ENCODE measurements at regions not wholly inside any gene's neighbourhood (a gene's known extent, or its start where the extent isn't known, plus 50 kb on each side); places are given as distances from the start of the nearest gene placed in this dataset.
A peak's percentile ranks its signal among the peaks of the same experiment; 100 is the strongest.

DNA sequence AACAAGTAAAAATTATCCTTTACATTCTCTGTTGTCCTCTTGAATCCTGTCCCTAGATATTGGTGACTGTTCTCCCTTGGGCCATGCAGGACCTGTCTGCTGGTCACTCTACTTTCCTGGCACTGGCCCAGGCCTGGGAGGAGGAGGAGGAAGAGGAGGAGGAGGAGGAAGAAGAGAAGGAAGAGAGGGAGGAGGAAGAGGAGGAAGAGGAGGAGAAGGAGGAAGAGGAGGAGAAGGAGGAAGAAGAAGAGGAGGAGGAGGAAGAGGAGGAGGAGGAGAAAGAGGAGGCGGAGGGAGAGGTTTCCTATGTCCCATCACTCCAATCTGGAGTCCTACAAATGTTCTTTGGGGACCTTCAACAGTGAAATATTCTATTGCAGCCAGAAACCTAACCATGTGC is 97.3 kb upstream of the NAMPT start:
- no peak for ATAC-seq
- DNase-seq: no peak
- Mint-ChIP-seq H3K36me3 (ENCODE audit: low read depth) (no peaks in the 10 kb centered on the region), H3K27me3 (peaks cover 4% of the 10 kb centered on the region), H3K27ac (no peak overlapping the region), H3K4me3 (no peak overlapping the region), H3K4me1 (peaks cover 9% of the 10 kb centered on the region)
- H3K9me3 ChIP-seq (ENCODE audit: control insufficient read depth, low read length, poor library complexity, severe bottlenecking): no peaks in the 10 kb centered on the region

DNA sequence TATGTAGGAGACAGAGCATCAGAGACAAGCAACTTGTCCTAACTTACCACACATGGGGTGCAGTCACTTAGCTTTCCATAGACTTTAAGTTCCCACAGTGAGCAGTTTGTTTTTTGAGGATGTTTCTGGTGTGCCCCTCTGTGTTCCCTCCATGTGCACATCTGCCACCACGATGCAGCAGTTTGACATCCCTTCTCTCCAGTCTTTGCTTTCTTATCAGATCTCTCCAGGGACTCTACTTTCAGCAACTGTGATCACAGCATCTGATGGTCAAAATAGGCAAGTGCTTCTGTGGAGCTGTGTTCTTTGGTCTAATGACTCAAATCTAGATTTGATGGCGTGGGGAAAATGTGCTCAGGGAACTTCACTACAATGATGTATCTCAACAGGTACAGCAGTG is 96.5 kb upstream of the NAMPT start:
- Mint-ChIP-seq H3K27ac (no peak overlapping the region), H3K36me3 (ENCODE audit: low read depth) (no peaks in the 10 kb centered on the region), H3K27me3 (peaks cover 4% of the 10 kb centered on the region), H3K4me1 (peaks cover 9% of the 10 kb centered on the region), H3K4me3 (no peak overlapping the region)
- DNase-seq (no peak), ATAC-seq (no peak)
- no peaks in the 10 kb centered on the region for H3K9me3 ChIP-seq (ENCODE audit: control insufficient read depth, low read length, poor library complexity, severe bottlenecking)

DNA sequence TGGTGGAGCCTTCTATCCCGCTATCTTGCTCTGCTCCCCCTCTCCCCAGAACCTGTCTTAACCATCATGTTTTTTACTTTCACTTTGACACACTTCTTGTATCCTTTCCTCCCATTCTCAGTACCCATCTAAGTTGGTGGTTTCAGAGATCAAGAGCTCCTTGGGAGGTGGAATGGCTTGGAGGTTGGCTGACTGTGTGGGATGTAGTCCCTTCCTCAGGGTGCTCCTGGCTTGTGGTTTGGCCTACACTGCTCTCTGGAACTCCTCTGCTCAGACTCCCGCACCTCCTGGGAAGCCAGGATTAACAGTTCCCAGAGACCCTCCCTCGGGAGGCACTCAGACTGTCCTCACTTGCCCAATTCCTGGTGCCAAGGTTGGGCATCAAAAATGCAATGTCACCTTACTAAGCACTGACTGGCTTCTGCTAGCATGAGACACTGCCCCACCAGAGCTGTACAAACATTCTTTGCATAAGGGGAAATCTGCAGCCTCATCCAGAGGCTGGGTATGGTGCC is 93.1 kb upstream of the NAMPT start:
- ATAC-seq (no peak), DNase-seq (no peak)
- Mint-ChIP-seq H3K36me3 (ENCODE audit: low read depth) (no peaks in the 10 kb centered on the region), H3K27me3 (peaks cover 10% of the 10 kb centered on the region), H3K4me3 (peak overlapping the region; percentile 55), H3K27ac (no peak overlapping the region), H3K4me1 (peaks cover 9% of the 10 kb centered on the region)
- H3K9me3 ChIP-seq (ENCODE audit: control insufficient read depth, low read length, poor library complexity, severe bottlenecking): no peaks in the 10 kb centered on the region

DNA sequence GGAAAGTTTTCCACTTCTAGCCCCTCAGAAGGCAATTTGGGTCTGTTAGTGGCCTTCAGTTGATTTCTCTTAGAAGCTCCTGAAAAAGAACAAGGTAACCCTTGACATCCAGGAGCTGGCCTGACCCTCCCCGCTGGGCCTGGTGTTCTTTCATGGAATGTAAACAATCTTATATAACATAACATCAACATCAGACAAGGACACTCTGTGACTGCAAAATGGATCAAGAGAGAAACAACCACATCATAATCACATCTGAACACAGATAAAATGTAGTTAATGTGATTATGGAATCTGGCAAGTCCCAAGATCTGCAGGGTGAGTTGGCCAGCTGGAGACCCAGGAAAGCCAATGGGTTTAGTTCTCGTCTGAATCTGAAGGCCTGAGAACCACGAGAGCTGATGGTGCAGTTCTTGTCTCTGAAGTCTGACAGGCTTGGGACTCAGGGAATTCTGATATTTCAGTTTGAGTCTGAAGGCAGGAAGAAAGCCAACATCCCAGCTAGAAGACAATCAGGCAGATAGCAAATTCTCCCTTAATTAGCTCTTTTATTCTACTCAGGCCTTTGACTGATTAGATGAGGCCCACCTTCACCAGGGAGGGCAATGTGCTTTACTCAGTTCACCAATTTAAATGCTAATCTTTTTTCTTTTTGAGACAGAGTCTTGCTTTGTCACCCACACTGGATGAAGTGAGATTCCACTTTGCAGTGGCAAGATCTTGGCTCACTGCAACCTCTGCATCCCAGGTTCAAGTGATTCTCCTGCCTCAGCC is 91.4 kb upstream of the NAMPT start:
- Mint-ChIP-seq H3K4me1 (peaks cover 9% of the 10 kb centered on the region), H3K36me3 (ENCODE audit: low read depth) (no peaks in the 10 kb centered on the region), H3K27me3 (peaks cover 6% of the 10 kb centered on the region), H3K4me3 (no peak overlapping the region), H3K27ac (no peak overlapping the region)
- ATAC-seq (no peak), DNase-seq (no peak)
- H3K9me3 ChIP-seq (ENCODE audit: control insufficient read depth, low read length, poor library complexity, severe bottlenecking): no peaks in the 10 kb centered on the region

DNA sequence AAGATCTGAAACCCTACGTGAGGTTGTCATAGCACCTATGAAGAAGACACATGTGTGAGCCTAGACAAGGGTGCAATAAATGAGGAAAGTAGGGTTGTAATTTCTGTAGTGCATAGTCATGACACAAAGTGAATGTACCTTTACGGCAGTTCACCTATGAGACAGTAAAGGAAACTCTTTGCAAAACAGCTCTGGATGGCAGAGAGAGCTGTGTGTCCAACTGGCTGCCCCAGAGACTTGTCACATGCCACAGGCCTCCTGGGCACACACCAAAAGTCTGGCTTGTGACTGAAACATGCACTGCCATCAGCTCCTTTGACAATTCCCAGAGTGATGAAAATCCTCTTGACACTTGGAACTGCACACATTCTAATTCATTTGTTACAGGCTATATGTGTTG is 90.7 kb upstream of the NAMPT start:
- H3K4me3 Mint-ChIP-seq: no peak overlapping the region
- H3K27me3 Mint-ChIP-seq: peaks cover 6% of the 10 kb centered on the region
- no peak for ATAC-seq
- DNase-seq: no peak
- no peaks in the 10 kb centered on the region for H3K9me3 ChIP-seq (ENCODE audit: control insufficient read depth, low read length, poor library complexity, severe bottlenecking)
- no peak overlapping the region for H3K27ac Mint-ChIP-seq
- peaks cover 9% of the 10 kb centered on the region for H3K4me1 Mint-ChIP-seq
- H3K36me3 Mint-ChIP-seq (ENCODE audit: low read depth): no peaks in the 10 kb centered on the region

DNA sequence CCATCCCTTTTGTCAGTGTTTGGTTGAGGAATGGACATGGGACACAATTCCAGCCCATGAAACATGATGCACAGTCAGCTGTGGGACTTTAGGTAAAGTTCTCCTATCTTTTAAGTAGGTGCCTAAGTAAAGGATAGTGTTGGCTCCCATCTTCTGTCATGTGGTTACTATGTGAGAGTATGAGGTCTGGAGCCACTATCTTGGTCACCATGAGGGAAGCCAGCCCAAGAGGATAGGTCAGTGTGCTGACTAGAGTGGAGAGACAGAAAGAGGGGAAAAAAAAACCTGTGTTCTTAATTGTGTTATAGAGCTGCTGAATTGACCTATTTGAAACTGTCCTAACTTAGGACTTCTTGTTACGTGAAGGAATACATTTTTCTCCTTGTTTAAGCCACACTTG is 89.7 kb upstream of the NAMPT start:
- no peak for ATAC-seq

DNA sequence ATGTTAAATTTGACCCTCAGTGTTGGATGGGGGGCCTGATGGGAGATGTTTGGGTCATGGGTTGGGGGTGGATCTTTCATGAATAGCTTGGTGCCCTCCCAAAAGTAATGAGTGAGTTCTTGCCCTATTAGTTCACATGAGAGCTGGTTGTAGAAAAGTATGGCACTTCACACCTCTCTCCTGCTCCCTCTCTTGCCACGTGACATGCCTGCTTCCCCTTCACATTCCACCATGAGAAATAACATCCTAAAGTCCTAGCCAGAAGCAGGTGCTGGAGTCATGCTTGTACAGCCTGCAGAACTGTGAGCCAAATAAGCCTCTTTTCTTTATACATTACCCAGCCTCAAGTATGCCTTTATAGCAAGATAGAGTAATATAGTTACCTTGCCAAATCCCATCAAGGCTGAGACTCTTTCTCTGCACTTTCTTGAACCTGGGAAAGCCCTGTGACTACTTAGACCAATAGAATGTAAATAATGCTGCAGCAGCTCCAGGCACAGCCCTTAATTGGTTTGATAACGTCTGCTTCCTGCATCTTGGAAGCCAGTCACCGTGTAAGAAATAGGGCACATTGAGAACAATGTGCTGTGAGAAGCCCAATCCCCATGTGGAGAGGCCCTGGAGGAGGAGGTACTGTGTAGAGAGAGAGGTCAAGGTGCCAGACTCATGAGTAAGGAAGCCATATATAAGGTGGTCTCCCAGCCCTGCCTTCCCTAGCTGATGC is 88.0 kb upstream of the NAMPT start:
- Mint-ChIP-seq H3K4me1 (peaks cover 5% of the 10 kb centered on the region), H3K4me3 (no peak overlapping the region), H3K27ac (no peak overlapping the region), H3K36me3 (ENCODE audit: low read depth) (no peaks in the 10 kb centered on the region), H3K27me3 (peaks cover 6% of the 10 kb centered on the region)
- ATAC-seq (no peak), DNase-seq (no peak)
- H3K9me3 ChIP-seq (ENCODE audit: control insufficient read depth, low read length, poor library complexity, severe bottlenecking): no peaks in the 10 kb centered on the region

More for the DNA sequence above, 89.7 kb upstream of the NAMPT start:
- Mint-ChIP-seq H3K27ac (no peak overlapping the region), H3K36me3 (ENCODE audit: low read depth) (no peaks in the 10 kb centered on the region), H3K4me1 (peaks cover 9% of the 10 kb centered on the region), H3K27me3 (peaks cover 6% of the 10 kb centered on the region), H3K4me3 (no peak overlapping the region)
- no peak for DNase-seq
- H3K9me3 ChIP-seq (ENCODE audit: control insufficient read depth, low read length, poor library complexity, severe bottlenecking): no peaks in the 10 kb centered on the region

DNA sequence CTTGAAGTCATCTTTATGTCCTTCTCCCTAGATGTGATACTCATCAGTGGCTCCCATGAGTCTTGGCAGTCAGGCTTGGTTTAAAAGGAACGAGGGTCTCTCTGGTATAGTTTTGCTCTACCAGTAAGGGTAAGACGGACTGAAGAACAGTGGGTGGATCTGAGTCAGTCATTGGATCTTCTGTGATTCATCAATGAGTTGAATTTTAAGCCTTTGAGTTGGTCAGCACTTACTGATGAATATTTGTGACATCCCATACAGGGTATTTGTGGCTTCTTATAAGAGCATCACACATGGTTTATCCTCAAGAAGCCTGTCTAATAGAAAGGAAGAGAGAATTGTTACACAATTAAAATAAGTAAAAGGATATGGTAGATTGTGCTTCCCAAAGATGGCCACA is 87.3 kb upstream of the NAMPT start:
- Mint-ChIP-seq H3K27me3 (peaks cover 6% of the 10 kb centered on the region), H3K4me3 (no peak overlapping the region), H3K36me3 (ENCODE audit: low read depth) (no peaks in the 10 kb centered on the region), H3K4me1 (no peaks in the 10 kb centered on the region), H3K27ac (no peak overlapping the region)
- H3K9me3 ChIP-seq (ENCODE audit: control insufficient read depth, low read length, poor library complexity, severe bottlenecking): no peaks in the 10 kb centered on the region
- ATAC-seq (no peak), DNase-seq (no peak)

DNA sequence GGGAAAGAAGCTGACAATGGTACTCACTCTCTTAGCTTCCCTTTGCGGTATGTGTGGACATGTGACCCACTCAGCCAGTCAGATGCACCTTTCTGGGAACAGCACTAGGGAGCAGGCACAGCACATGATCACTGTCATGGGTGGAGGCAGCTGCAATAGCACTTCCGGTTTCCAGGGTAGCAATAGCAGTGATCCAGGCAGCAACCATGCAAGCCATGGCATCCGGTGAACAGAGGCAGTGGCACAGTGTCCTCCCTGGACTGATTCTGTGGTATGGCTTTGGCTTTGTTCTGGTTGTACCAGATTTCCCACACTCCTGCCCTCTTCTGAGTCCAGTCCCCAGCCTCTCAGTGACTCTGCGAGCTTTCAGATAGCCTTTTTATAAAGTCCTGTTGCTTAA is 86.8 kb upstream of the NAMPT start:
- no peak overlapping the region for H3K27ac Mint-ChIP-seq

DNA sequence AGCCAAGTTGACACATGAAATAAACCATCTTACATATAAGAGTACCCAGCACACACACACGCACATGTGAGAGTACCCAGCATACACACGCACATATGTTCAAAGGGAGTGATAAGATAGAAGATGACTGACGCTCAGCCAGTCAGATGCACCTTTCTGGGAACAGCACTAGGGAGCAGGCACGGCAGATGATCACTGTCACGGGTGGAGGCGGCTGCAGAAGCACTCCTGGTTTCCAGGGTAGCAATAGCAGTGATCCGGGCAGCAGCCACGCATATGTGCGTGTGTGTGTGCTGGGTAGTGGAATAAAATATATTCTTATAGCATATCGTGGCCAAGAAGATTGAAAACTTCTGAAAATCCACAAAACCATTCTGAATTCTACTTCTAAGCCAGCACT is 85.8 kb upstream of the NAMPT start:
- Mint-ChIP-seq H3K27ac (no peak overlapping the region), H3K36me3 (ENCODE audit: low read depth) (no peaks in the 10 kb centered on the region), H3K4me3 (no peak overlapping the region), H3K4me1 (no peaks in the 10 kb centered on the region), H3K27me3 (peaks cover 6% of the 10 kb centered on the region)
- H3K9me3 ChIP-seq (ENCODE audit: control insufficient read depth, low read length, poor library complexity, severe bottlenecking): no peaks in the 10 kb centered on the region
- DNase-seq: no peak
- ATAC-seq: no peak

More for the DNA sequence above, 86.8 kb upstream of the NAMPT start:
- peaks cover 6% of the 10 kb centered on the region for H3K27me3 Mint-ChIP-seq
- no peaks in the 10 kb centered on the region for H3K9me3 ChIP-seq (ENCODE audit: control insufficient read depth, low read length, poor library complexity, severe bottlenecking)
- no peaks in the 10 kb centered on the region for H3K4me1 Mint-ChIP-seq
- H3K4me3 Mint-ChIP-seq: no peak overlapping the region
- ATAC-seq (no peak), DNase-seq (no peak)
- H3K36me3 Mint-ChIP-seq (ENCODE audit: low read depth): no peaks in the 10 kb centered on the region

DNA sequence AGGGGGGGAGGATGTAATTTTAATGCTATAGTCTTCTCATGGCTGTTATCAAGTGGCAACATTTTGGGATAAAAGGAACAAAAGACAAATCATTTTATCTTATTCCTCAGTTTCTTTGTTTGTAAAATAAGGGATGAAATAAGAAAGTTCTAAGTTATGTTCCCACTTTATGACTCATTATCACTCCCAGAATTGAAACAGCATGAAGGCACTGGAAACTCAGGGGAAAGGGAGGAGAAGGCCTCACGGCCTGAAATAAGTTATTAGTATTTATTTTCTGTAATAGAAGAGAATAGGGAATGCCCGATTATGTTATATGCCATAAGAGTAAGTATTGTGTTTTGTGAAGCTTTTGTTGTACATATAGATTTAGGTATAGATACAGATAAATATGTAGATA is 85.0 kb upstream of the NAMPT start:
- ATAC-seq: no peak
- H3K27me3 Mint-ChIP-seq: peaks cover 6% of the 10 kb centered on the region
- no peak overlapping the region for H3K4me3 Mint-ChIP-seq
- no peak overlapping the region for H3K27ac Mint-ChIP-seq
- DNase-seq: no peak
- H3K4me1 Mint-ChIP-seq: no peaks in the 10 kb centered on the region
- H3K9me3 ChIP-seq (ENCODE audit: control insufficient read depth, low read length, poor library complexity, severe bottlenecking): no peaks in the 10 kb centered on the region
- no peaks in the 10 kb centered on the region for H3K36me3 Mint-ChIP-seq (ENCODE audit: low read depth)

DNA sequence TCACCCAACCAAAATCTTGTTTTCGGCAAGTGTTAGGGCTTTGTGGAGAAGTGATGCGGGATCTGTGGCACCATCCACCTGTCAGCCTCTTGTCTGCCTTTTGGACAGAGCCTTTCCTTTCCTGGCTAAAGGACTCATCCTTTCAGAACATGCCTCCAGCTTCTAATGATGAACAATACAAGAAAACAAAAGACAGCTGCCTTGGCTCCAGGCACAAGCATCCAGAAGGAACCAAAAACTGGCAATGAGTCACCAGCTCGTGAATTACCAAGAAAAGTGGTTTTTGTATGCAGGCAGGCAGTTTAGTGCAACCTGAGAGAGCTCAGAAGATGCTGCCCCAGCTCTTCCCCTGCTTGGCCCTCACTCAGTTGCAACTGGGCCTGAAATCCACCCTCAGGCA is 84.6 kb upstream of the NAMPT start:
- no peak overlapping the region for H3K27ac Mint-ChIP-seq
- no peaks in the 10 kb centered on the region for H3K4me1 Mint-ChIP-seq
- H3K36me3 Mint-ChIP-seq (ENCODE audit: low read depth): no peaks in the 10 kb centered on the region
- no peak for ATAC-seq
- peaks cover 2% of the 10 kb centered on the region for H3K27me3 Mint-ChIP-seq
- no peak for DNase-seq
- H3K4me3 Mint-ChIP-seq: no peak overlapping the region
- no peaks in the 10 kb centered on the region for H3K9me3 ChIP-seq (ENCODE audit: control insufficient read depth, low read length, poor library complexity, severe bottlenecking)

DNA sequence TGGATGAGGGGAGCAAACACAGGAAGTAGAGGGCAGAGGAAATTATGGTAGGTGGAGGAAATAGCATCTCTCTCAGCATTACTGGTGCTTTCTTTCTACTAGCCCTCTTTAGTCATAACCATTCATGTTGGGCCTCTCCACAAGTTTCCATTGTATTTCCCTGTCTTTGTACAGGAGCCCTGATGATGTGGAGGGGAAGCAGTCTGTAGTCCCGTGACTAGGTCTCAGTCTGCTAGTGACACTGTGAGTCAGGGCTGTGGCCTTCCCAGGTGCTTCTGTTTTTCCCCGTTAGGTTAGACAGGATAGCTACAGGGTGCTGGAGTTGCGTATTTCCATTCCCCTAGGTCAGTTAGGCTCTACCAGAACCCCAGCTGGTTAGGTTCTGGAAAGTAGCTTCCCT is 82.9 kb upstream of the NAMPT start:
- Mint-ChIP-seq H3K27ac (no peak overlapping the region), H3K27me3 (no peaks in the 10 kb centered on the region), H3K4me1 (no peaks in the 10 kb centered on the region), H3K4me3 (no peak overlapping the region), H3K36me3 (ENCODE audit: low read depth) (no peaks in the 10 kb centered on the region)
- H3K9me3 ChIP-seq (ENCODE audit: control insufficient read depth, low read length, poor library complexity, severe bottlenecking): no peaks in the 10 kb centered on the region
- no peak for ATAC-seq
- DNase-seq: no peak

DNA sequence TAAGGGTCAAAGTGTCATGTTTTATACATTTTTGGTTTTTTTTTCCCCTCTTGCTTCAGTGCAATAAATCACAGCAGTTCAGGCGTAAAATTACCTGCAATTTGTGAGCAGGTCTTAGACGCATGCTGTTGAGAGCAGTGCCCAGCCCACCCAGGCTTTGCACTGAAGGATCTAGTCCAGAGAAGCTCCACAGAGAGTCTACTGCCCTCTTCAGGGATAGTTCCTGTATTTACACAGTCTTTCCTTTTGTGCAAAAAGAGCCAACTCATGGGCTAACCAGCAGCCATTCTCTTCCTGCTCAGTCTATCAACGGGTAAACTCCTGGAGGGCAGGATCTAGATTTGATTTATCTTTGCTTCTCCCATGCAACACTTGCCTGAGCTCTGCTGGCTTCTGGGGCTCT is 82.2 kb upstream of the NAMPT start:
- Mint-ChIP-seq H3K27me3 (peaks cover 6% of the 10 kb centered on the region), H3K27ac (no peak overlapping the region), H3K36me3 (ENCODE audit: low read depth) (no peaks in the 10 kb centered on the region), H3K4me3 (no peak overlapping the region), H3K4me1 (no peaks in the 10 kb centered on the region)
- ATAC-seq (peak; percentile 58), DNase-seq (no peak)
- H3K9me3 ChIP-seq (ENCODE audit: control insufficient read depth, low read length, poor library complexity, severe bottlenecking): no peaks in the 10 kb centered on the region

All from T-helper 17 cell (primary cell).